SH-SY5Y (cell line): ENCODE measurements at regions not wholly inside any gene's neighbourhood (a gene's known extent, or its start where the extent isn't known, plus 50 kb on each side); places are given as distances from the start of the nearest gene placed in this dataset.

ENCODE experiments used
- GATA2 ChIP-seq: IDR thresholded peaks from 2 replicates; pipeline ENCODE4 v1.6.1; 2011; ENCODE audit warnings: mild to moderate bottlenecking, low read depth, low read length
- GATA3 ChIP-seq: IDR thresholded peaks from 2 replicates; pipeline ENCODE4 v1.6.1; 2011; ENCODE audit warnings: low read depth, mild to moderate bottlenecking, low read length, moderate library complexity

DNA sequence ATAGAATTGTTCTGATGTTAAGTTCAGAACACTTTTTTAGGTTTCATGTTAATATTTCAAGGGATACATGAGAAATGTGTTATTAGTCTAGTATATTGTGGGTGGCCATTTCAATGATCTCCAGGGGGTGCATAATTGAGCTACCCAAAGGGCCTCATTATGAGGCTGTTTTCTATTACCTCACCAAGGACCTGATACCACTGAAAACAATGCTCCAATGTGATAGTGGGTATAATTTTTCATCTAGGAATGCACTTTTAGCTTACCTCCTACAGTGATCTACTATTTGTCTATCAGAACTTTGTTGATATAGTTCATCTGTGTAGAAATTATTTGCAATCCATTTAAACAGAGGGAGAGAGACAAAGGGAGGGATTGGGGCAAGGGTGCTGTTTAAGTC is 106.8 kb upstream of the HS3ST5 start:
- TF ChIP-seq GATA2 (no peak), GATA3 (no peak)

DNA sequence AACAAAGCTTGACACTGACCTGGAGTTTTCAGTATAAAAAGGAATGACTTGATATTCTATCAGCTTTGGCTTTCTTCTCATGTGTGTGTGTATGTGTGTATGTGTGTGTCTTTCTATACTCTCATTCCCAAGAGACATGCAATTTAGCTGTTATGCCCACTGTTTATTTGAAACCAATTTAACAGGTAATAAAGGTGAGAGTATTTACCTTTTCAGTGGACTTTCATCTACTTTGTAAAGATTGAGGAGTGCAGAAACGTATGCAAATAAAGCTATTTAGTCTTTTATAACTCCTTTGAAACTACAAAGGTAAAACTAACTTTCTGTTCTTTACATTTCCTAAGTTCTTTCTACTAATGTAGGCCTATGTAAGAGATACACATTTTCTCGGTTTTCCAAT is 103.5 kb upstream of the HS3ST5 start:
- TF ChIP-seq GATA3: no peak
- TF ChIP-seq GATA2: no peak

DNA sequence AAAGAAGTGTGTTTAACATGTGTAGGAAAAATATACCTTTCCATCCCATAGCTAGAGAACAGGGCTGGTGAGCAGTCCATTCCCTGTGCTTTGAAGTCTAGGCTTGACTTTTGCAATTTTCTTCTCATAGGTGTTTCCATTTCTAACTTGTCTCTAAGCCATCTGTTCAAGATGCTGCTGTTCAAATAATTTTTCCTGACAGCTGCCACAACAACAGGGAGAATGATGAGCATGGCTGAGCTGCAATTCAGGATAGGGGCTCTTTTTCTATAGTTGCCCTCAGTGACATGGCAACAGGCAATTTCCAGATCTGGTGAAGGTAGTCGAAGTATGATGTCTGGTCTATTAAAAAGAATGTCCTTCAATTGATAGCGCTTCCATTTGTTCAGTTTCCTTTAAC is 103.0 kb upstream of the HS3ST5 start:
- TF ChIP-seq GATA2: no peak
- TF ChIP-seq GATA3: no peak

DNA sequence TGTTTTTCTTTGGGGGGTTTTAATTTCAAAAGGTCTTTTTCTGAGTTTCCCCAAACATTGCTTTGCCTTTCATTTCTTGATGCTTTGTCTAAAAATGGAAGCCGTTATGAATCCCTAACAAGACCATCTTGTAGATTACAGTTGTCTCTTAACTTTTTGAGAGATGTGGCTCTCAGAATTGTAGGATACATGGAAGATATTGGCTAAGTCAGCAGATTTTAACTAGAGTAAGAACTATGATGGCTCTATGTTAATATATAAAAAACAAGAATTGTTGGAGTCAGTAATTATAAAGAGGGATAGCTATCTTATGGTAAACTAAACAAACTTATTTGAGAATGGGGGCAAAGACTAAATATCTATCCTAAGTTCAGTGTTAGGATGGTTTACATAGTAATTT is 96.6 kb upstream of the HS3ST5 start:
- TF ChIP-seq GATA2 (no peak), GATA3 (no peak)

DNA sequence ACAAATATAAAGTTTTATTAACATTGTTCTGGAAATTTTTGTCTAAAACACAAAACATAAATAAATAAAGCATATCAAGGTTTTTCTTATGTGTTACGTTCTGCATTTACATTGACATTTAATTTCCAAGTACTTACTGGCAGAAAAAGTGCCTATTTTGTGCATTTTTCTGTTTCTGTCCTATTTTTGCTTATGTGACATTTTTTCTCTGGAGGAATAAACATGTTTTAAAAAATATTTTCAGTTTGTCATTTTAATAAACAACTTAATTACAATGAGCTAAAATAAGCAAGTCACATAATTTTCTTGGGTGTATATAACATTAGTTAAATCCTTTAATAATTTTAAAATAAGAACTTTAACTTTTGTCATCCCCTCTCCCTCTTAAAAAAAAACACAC is 94.4 kb upstream of the HS3ST5 start:
- no peak for TF ChIP-seq GATA2
- no peak for TF ChIP-seq GATA3

DNA sequence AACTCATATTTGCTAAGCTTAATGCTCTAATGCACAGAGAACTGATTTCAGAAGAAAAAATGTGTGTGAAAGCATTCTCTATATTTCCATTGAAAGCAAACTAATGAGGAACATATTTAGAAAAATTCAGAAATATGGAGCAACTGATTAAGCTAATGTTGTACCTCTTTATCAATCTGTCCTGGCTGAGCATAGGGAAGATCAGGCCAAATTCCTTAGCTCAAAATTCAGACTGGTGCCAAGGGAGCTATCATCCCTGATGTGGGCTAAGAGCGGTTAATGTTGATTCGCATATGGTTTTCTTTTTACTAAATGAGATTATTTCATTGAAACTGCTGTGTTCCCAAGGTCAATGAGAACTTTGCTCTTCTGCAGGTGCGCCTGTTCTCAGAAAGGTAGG is 93.9 kb upstream of the HS3ST5 start:
- TF ChIP-seq GATA3 (no peak), GATA2 (no peak)

DNA sequence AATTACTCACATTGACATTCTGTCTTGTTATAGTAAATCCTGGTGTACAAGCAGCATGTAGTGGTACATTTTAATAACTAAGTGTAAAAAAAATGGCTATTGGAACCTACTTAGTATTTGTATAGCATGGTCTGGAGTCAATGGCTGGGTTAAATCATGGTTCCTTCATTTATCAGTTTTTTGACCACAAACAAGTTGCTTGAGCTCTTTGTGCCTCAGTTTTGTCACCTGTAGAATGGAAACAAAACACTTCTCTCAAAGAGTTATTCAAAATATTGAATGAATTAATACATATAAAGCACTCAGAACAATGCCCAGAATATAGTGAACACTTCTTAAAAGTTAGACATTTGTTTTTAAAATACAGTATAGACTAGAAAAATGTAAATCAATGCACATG is 93.2 kb upstream of the HS3ST5 start:
- TF ChIP-seq GATA2 (no peak), GATA3 (no peak)

DNA sequence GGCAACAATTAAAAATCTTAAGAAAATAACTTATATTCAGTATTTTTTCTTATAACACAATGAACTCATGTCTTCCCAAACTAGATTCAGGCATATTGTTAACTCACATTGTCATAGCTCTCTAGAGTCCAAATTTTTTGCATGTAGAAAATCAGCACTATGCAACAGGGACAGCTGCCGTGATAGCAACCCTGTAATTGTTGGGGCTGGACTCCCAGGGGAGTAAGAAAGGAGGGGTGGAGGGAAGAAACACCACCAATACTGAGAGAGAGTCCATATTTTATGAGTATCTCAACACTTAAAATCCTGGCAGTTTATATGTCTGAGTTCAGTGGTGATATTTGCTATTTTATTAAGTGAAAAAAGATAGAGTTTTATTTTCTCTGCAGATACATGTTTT is 89.6 kb upstream of the HS3ST5 start:
- TF ChIP-seq GATA2: no peak
- no peak for TF ChIP-seq GATA3

DNA sequence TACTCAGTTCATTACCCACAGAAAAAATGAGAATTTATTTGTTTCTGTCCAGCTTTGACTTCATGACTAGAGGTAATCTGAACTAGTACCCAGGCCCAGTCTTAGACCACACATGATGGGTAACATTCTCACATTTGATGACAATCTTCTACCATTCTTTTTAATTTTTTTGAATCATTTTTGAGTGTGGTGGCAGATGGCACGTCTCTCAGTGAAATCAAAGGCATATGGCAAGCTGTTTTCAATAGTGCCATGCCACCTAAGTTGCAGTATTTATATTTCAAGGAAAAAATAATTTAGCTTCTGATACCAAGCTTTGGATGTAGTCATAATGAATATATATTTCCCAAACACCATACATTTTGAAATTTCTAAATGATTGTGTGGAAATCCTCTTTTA is 88.8 kb upstream of the HS3ST5 start:
- TF ChIP-seq GATA2: no peak
- TF ChIP-seq GATA3: no peak

DNA sequence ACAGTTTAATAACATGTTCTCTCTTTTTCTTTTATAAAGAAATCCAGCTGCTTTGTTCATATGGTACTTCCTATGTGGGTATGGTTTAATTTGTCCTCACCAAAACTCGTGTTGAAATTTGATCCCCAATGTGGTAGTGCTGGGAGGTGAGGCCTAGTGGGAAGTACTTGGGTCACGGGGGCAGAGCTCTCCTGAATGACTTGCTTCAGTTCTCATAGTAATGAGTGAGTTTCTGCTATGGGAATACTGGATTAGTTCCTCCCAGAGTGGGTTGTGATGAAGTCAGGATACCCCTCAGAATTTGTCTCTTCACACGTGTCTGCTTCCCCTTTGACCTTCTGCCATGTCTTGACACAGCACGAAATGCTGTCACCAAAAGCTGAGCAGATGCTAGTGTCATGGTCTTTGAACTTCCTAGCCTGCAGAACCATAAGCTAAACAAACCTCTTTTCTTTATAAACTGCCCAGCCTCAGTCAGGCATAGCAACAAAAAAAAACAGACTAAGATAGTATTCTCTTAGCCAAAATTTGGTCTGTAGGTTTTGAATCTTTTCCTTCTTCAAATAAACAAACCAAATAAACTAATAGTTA is 87.8 kb upstream of the HS3ST5 start:
- TF ChIP-seq GATA3 (no peak), GATA2 (no peak)

DNA sequence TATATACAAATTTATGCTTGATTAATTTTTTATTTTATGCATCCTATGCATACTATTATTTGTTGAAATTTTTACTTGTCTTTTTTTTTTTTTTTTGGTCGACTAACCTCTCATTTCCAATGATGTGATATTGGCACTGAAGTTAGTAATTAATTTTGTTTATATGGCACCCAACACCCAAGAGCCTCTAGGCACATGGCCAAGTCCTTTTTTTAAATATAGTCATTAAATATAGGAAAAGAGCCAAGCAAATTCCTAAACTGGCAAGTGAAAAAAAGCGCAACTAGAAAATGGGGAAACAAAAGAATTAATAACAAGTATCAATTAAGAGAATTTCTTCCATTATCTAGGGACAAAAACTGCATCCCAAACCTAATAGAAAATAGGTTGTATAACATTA is 85.5 kb upstream of the HS3ST5 start:
- no peak for TF ChIP-seq GATA3
- TF ChIP-seq GATA2: no peak

DNA sequence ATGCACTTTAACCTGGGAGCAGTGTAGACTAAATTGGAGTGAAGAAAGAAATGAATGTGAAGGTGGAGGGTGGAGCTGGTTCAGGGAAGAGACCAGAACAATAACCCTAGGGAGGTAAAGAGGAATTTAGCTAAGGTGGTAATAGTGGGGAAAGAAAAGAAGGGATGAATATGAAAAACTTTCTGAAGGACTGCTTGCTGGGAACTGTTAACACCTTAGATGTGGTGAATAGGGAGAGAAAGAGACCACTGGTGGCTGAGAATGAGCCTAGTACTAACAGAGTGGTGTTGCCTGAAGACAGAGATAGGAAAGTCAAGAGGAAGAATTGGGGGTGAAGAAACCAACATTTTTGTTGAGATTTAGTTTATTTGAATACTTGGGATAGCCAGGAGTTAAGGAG is 78.4 kb upstream of the HS3ST5 start:
- TF ChIP-seq GATA2: no peak
- TF ChIP-seq GATA3: no peak

DNA sequence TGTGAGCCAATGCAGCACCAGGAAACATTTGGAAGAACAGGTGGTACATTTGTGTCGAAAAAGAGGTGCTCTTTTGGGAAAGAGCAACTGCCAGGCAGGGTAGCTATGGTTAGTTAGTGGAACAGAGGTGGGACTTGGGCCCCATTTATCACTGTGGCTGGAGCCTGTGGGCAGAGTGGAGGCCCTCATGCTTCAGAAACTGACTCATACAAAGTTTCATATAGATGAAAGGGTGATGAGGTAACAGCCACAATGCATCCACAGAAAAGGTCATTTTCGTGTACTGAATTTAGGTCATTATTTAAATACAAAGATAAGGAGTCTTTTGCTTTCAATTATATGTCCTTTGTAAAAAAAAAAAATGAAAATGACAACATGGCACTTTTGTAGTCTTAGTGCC is 76.4 kb upstream of the HS3ST5 start:
- no peak for TF ChIP-seq GATA3
- no peak for TF ChIP-seq GATA2

DNA sequence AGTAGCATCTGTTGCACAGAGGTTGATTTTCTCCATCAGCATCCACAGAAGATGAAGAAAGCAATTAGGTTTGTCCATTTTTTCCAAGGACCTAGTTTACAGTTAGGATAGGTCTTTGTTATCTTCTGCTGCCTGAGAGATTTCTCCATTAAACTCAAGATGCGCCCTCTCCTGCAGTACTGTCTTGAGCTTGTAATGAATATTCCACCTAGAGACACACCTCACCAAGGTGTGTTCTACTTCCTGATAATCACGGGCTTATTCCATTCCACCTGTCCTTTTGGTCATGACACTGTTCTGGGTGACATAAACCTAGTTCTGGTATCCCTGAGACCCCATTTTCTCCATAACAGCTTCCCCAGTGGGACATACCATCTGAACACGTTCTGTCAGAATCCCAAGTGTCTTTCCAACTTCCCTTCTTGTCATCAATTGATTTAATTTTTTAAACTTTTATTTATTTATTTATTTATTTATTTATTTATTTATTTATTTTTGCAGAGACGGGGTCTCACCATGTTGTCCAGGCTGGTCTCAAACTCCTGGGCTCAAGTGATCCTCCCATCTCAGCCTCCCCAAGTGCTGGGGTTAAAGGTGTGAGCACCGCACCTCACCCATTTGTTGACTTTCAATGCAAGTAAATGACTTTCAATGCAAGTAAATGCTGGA is 75.6 kb upstream of the HS3ST5 start:
- TF ChIP-seq GATA3: no peak
- no peak for TF ChIP-seq GATA2

DNA sequence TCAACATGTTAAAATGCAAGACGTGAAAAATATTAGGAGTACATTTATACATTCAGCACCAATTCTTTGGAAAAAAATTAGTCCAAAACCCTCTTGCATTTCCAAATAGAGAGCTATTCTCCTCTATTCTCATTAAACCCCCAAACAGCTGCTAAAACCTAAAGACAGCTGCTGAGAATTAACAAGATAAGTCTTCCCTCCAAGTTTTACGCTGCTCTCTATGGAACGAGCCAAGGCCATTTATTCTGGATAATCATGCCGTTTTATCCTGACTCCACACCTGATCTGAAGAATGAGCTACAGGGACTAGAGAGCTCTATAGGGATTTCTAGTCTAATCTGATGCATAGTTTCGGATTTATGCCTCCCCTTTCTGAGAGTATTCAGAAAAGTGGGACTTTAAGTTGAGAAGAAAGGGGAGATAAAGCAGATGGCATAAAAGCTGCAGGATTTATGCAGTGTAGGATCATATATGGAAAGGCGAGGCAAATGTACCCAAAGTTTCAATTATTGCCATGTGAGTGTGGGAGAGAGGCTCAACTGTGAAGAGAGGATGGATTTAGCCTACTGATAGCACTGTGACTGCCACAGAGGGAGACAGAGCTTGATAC is 64.7 kb upstream of the HS3ST5 start:
- TF ChIP-seq GATA2 (no peak), GATA3 (no peak)
